Neuronal stem cell (in vitro differentiated cells): ENCODE measurements at regions not wholly inside any gene's neighbourhood (a gene's known extent, or its start where the extent isn't known, plus 50 kb on each side); places are given as distances from the start of the nearest gene placed in this dataset.

Experiments
- DNase-seq: peaks from one replicate; pipeline ENCODE4 v3.0.0-alpha.2; 2013; ENCODE audit warnings: low spot score
- H2AFZ ChIP-seq: one replicate; pipeline ENCODE4 v1.6.1; 2013; ENCODE audit warnings: mild to moderate bottlenecking, low read length, inconsistent platforms
- H2AK5ac ChIP-seq: 2 replicates; pipeline ENCODE4 v1.6.1; 2013; ENCODE audit warnings: low read depth, mild to moderate bottlenecking, inconsistent platforms, low read length, moderate library complexity, mixed read lengths
- H2BK120ac ChIP-seq: 2 replicates; pipeline ENCODE4 v1.6.1; 2013; ENCODE audit warnings: low read depth, mild to moderate bottlenecking, inconsistent platforms, low read length, moderate library complexity, mixed read lengths
- H2BK12ac ChIP-seq: one replicate; pipeline ENCODE4 v1.6.1; 2013; ENCODE audit warnings: low read length, inconsistent platforms
- H2BK15ac ChIP-seq: 2 replicates; pipeline ENCODE4 v1.6.1; 2013; ENCODE audit warnings: mild to moderate bottlenecking, low read length, inconsistent platforms, mixed read lengths
- H2BK5ac ChIP-seq: one replicate; pipeline ENCODE4 v1.6.1; 2013; ENCODE audit warnings: inconsistent platforms, mild to moderate bottlenecking, low read length, moderate library complexity
- H3K14ac ChIP-seq: one replicate; pipeline ENCODE4 v1.6.1; 2013; ENCODE audit warnings: low read length, inconsistent platforms
- H3K18ac ChIP-seq: 2 replicates; pipeline ENCODE4 v1.6.1; 2013; ENCODE audit warnings: low read length, inconsistent platforms
- H3K23ac ChIP-seq: 2 replicates; pipeline ENCODE4 v1.6.1; 2013; ENCODE audit warnings: low read depth, mild to moderate bottlenecking, mixed read lengths, low read length, inconsistent platforms; ENCODE audit not compliant: poor library complexity
- H3K27ac ChIP-seq: replicated peaks from 3 replicates; pipeline ENCODE4 v1.5.1; 2013; ENCODE audit warnings: low read length, inconsistent platforms
- H3K27me3 ChIP-seq, 3 experiments: 2 replicates each; pipeline ENCODE4 v1.6.1; 2013; ENCODE audit warnings: low read length in 3 of 3, mild to moderate bottlenecking in 2 of 3, inconsistent platforms in 1 of 3, low read depth in 1 of 3, mixed read lengths in 1 of 3, moderate library complexity in 1 of 3; ENCODE audit not compliant: control insufficient read depth in 3 of 3, insufficient read depth in 3 of 3
- H3K36me3 ChIP-seq, 2 donors: replicated peaks in 1 of 2; 2 replicates each; pipeline ENCODE4 v1.6.1; 2013; ENCODE audit warnings: low read length in 2 of 2; ENCODE audit not compliant: control insufficient read depth in 2 of 2, insufficient read depth in 2 of 2
- H3K4ac ChIP-seq: 2 replicates; pipeline ENCODE4 v1.6.1; 2013; ENCODE audit warnings: inconsistent platforms, mild to moderate bottlenecking, low read length, moderate library complexity
- H3K4me1 ChIP-seq, 2 donors: 1 replicate in 1 of 2; 2 replicates in 1 of 2; pipeline ENCODE4 v1.6.1; 2013; ENCODE audit warnings: low read length in 2 of 2, low read depth in 1 of 2; ENCODE audit not compliant: control insufficient read depth in 2 of 2, insufficient read depth in 1 of 2
- H3K4me2 ChIP-seq: one replicate; pipeline ENCODE4 v1.6.1; 2013; ENCODE audit warnings: mild to moderate bottlenecking, low read length, inconsistent platforms; ENCODE audit not compliant: insufficient read depth, poor library complexity, severe bottlenecking
- H3K4me3 ChIP-seq, 2 donors: 2 replicates each; pipeline ENCODE4 v1.5.1; 2013; ENCODE audit warnings: low read length in 2 of 2, mild to moderate bottlenecking in 2 of 2, inconsistent platforms in 1 of 2, moderate library complexity in 1 of 2
- H3K79me1 ChIP-seq: one replicate; pipeline ENCODE4 v1.6.1; 2013; ENCODE audit warnings: low read depth, mild to moderate bottlenecking, inconsistent platforms, low read length, moderate library complexity
- H3K9ac ChIP-seq: one replicate; pipeline ENCODE4 v1.6.1; 2013; ENCODE audit warnings: mild to moderate bottlenecking, low read depth, low read length, inconsistent platforms; ENCODE audit not compliant: poor library complexity
- H3K9me3 ChIP-seq, 2 donors: replicated peaks in 1 of 2; 2 replicates each; pipeline versions ENCODE3 to v1.6.1; 2013; ENCODE audit warnings: low read length in 2 of 2, mild to moderate bottlenecking in 2 of 2, inconsistent platforms in 1 of 2, low read depth in 1 of 2, mixed read lengths in 1 of 2, moderate library complexity in 1 of 2; ENCODE audit not compliant: control insufficient read depth in 2 of 2, insufficient read depth in 1 of 2
- H4K8ac ChIP-seq: one replicate; pipeline ENCODE4 v1.6.1; 2013; ENCODE audit warnings: low read depth, mild to moderate bottlenecking, inconsistent platforms, low read length, moderate library complexity
- H4K91ac ChIP-seq: one replicate; pipeline ENCODE4 v1.6.1; 2013; ENCODE audit warnings: low read length, low read depth, mild to moderate bottlenecking, inconsistent platforms; ENCODE audit not compliant: poor library complexity
- WGBS, 2 donors: extraction: QIAGEN DNeasy Blood & Tissue Kit; methylation state at CpG; one replicate each; pipeline ENCODE4 v1.1.7; 2013; ENCODE audit warnings: missing lambda C conversion rate in 2 of 2, mixed read lengths in 1 of 2; ENCODE audit not compliant: insufficient read length in 2 of 2, insufficient replicate concordance in 1 of 2; ENCODE audit errors: extremely low coverage in 2 of 2; 5-methylcytosine and 5-hydroxymethylcytosine counted together

- H2BK120ac ChIP-seq: no peak overlapping the region
- no peak overlapping the region for H3K27ac ChIP-seq
- no peak overlapping the region for H2AK5ac ChIP-seq
- no peak overlapping the region for H3K23ac ChIP-seq
- no peak overlapping the region for H2BK12ac ChIP-seq
- no peak overlapping the region for H3K9ac ChIP-seq
- H2AFZ ChIP-seq: no peak overlapping the region
- H3K27me3 ChIP-seq: no peaks in the 10 kb centered on the region
- no peak overlapping the region for H4K8ac ChIP-seq
- H3K4me1 ChIP-seq: peaks cover 0 to 17% of the 10 kb centered on the region in 2 donors
- H4K91ac ChIP-seq: no peak overlapping the region
- no peaks in the 10 kb centered on the region for H3K36me3 ChIP-seq
- WGBS, 2 donors: no CpG with 5 or more reads among the region's 8 CpGs
- DNase-seq: no peak
- H3K18ac ChIP-seq: no peak overlapping the region
- no peak overlapping the region for H3K4me3 ChIP-seq
- no peak overlapping the region for H3K4me2 ChIP-seq
- no peaks in the 10 kb centered on the region for H3K79me1 ChIP-seq
- H3K4ac ChIP-seq: no peak overlapping the region
- no peaks in the 10 kb centered on the region for H3K9me3 ChIP-seq
- no peak overlapping the region for H2BK5ac ChIP-seq
- no peak overlapping the region for H2BK15ac ChIP-seq
- no peak overlapping the region for H3K14ac ChIP-seq
Measured at GRCh38 chr9:31028137-31028536, 1356.3 kb upstream of the ACO1 start.

GRCh38 chr9:31030741-31031202 is 1353.7 kb upstream of the ACO1 start:
- Histone ChIP-seq H2BK12ac (no peak overlapping the region), H3K9ac (no peak overlapping the region), H2AK5ac (no peak overlapping the region), H3K14ac (no peak overlapping the region), H3K9me3 (no peaks in the 10 kb centered on the region), H3K23ac (no peak overlapping the region), H2BK5ac (no peak overlapping the region), H4K91ac (no peak overlapping the region), H2BK15ac (no peak overlapping the region), H3K4me3 (peak overlapping the region in 1 of 2 donors; percentile 30), H2BK120ac (no peak overlapping the region), H3K4me1 (peaks cover 0 to 28% of the 10 kb centered on the region in 2 donors), H3K4me2 (peak overlapping the region; percentile 14), H3K79me1 (no peaks in the 10 kb centered on the region), H3K27me3 (no peaks in the 10 kb centered on the region), H3K27ac (peak overlapping the region; percentile 43), H3K4ac (no peak overlapping the region), H2AFZ (peak overlapping the region; percentile 63), H3K36me3 (no peaks in the 10 kb centered on the region), H4K8ac (no peak overlapping the region), H3K18ac (no peak overlapping the region)
- peak; percentile 42 for DNase-seq
- no CpG with 5 or more reads among the region's 6 CpGs for WGBS, 2 donors

GRCh38 chr9:31032206-31032605 is 1352.2 kb upstream of the ACO1 start:
- H3K27me3 ChIP-seq: no peaks in the 10 kb centered on the region
- H2AK5ac ChIP-seq: no peak overlapping the region
- no peak overlapping the region for H3K4ac ChIP-seq
- H3K27ac ChIP-seq: no peak overlapping the region
- H3K18ac ChIP-seq: no peak overlapping the region
- no peaks in the 10 kb centered on the region for H3K36me3 ChIP-seq
- H3K9ac ChIP-seq: no peak overlapping the region
- peaks cover 0 to 28% of the 10 kb centered on the region in 2 donors for H3K4me1 ChIP-seq
- DNase-seq: no peak
- H3K4me3 ChIP-seq: no peak overlapping the region
- no peak overlapping the region for H4K8ac ChIP-seq
- H4K91ac ChIP-seq: no peak overlapping the region
- H3K9me3 ChIP-seq: no peaks in the 10 kb centered on the region
- H2BK12ac ChIP-seq: no peak overlapping the region
- H2BK15ac ChIP-seq: no peak overlapping the region
- no peak overlapping the region for H2BK120ac ChIP-seq
- no CpG with 5 or more reads among the region's 3 CpGs for WGBS, 2 donors
- no peaks in the 10 kb centered on the region for H3K79me1 ChIP-seq
- no peak overlapping the region for H3K4me2 ChIP-seq
- no peak overlapping the region for H2BK5ac ChIP-seq
- no peak overlapping the region for H3K14ac ChIP-seq
- peak overlapping the region; percentile 41 for H2AFZ ChIP-seq
- no peak overlapping the region for H3K23ac ChIP-seq

GRCh38 chr9:31034311-31034710 is 1350.1 kb upstream of the ACO1 start:
- H2BK15ac ChIP-seq: no peak overlapping the region
- no peak overlapping the region for H3K27ac ChIP-seq
- H4K8ac ChIP-seq: no peak overlapping the region
- H2BK120ac ChIP-seq: no peak overlapping the region
- H3K23ac ChIP-seq: no peak overlapping the region
- H3K36me3 ChIP-seq: no peaks in the 10 kb centered on the region
- no peak overlapping the region for H3K4me2 ChIP-seq
- no peak overlapping the region for H3K14ac ChIP-seq
- H3K9me3 ChIP-seq: no peaks in the 10 kb centered on the region
- no peak overlapping the region for H3K18ac ChIP-seq
- no CpG with 5 or more reads among the region's 4 CpGs for WGBS, 2 donors
- H2AFZ ChIP-seq: peak overlapping the region; percentile 36
- no peak overlapping the region for H2BK12ac ChIP-seq
- H3K9ac ChIP-seq: no peak overlapping the region
- H3K4me1 ChIP-seq: peaks cover 0 to 28% of the 10 kb centered on the region in 2 donors
- no peak for DNase-seq
- no peak overlapping the region for H4K91ac ChIP-seq
- H2AK5ac ChIP-seq: no peak overlapping the region
- no peaks in the 10 kb centered on the region for H3K27me3 ChIP-seq
- no peak overlapping the region for H2BK5ac ChIP-seq
- no peak overlapping the region for H3K4ac ChIP-seq
- no peaks in the 10 kb centered on the region for H3K79me1 ChIP-seq
- H3K4me3 ChIP-seq: no peak overlapping the region
